Stimulated activated CD4-positive, alpha-beta T cell treated with anti-CD3 and anti-CD28 coated beads, Interleukin-4, amount 100 ng/mL, for 1 hour (primary cell): ENCODE measurements at regions not wholly inside any gene's neighbourhood (a gene's known extent, or its start where the extent isn't known, plus 50 kb on each side); places are given as distances from the start of the nearest gene placed in this dataset.
"Not testable (repeated sequence)": the region's sequence is repeated elsewhere in the genome, so short reads cannot be mapped to it uniquely, and the experiment has no call there.

Source experiments
- DNase-seq: peaks from one replicate; pipeline ENCODE4 v3.0.0-alpha.2; 2020

- DNase-seq: no peak
Measured at GRCh38 chr7:85287106-85287825, 100.4 kb upstream of the SEMA3D start.

GRCh38 chr7:85286446-85286845 lies 99.6 kb upstream of the SEMA3D start:
- no peak for DNase-seq

GRCh38 chr7:85285527-85285926 lies 98.7 kb upstream of the SEMA3D start:
- no peak for DNase-seq

- DNase-seq: no peak
Measured at GRCh38 chr7:85275204-85275603, 88.3 kb upstream of the SEMA3D start.

- no peak for DNase-seq
Measured at GRCh38 chr7:85274454-85274853, 87.6 kb upstream of the SEMA3D start.

- no peak for DNase-seq
Measured at GRCh38 chr7:85262891-85263290, 76.0 kb upstream of the SEMA3D start.

- DNase-seq: no peak
Measured at GRCh38 chr7:85261336-85261735, 74.5 kb upstream of the SEMA3D start.

GRCh38 chr7:85249787-85250186 lies 62.9 kb upstream of the SEMA3D start:
- not testable (repeated sequence) for DNase-seq

- DNase-seq: no peak
Measured at GRCh38 chr7:85239109-85239508, 52.3 kb upstream of the SEMA3D start.

GRCh38 chr7:85237721-85238120 lies 50.9 kb upstream of the SEMA3D start:
- DNase-seq: no peak
